Liver (tissue), 3 donors: ENCODE measurements at regions not wholly inside any gene's neighbourhood (a gene's known extent, or its start where the extent isn't known, plus 50 kb on each side); places are given as distances from the start of the nearest gene placed in this dataset.
"Not testable (repeated sequence)": the region's sequence is repeated elsewhere in the genome, so short reads cannot be mapped to it uniquely, and the experiment has no call there.

Experiments
- EGR1 ChIP-seq, 2 donors: IDR thresholded peaks; 2 replicates each; pipeline ENCODE4 v1.6.1; 2016 to 2018; ENCODE audit warnings: antibody characterized with exemption in 2 of 2, low read depth in 2 of 2
- FOXA1 ChIP-seq: IDR thresholded peaks from 2 replicates; pipeline ENCODE4 v1.6.1; 2016; ENCODE audit warnings: antibody characterized with exemption
- JUND ChIP-seq, 2 donors: IDR thresholded peaks; 2 replicates each; pipeline ENCODE4 v1.6.1; 2016; ENCODE audit warnings: antibody characterized with exemption in 2 of 2
- MAX ChIP-seq: IDR thresholded peaks from 2 replicates; pipeline ENCODE4 v1.6.1; 2016; ENCODE audit warnings: antibody characterized with exemption
- NR2F2 ChIP-seq: IDR thresholded peaks from 2 replicates; pipeline ENCODE4 v1.6.1; 2016; ENCODE audit warnings: antibody characterized with exemption
- RAD21 ChIP-seq, 2 donors: IDR thresholded peaks; 2 replicates each; pipeline ENCODE4 v1.6.1; 2016; ENCODE audit warnings: antibody characterized with exemption in 2 of 2, mild to moderate bottlenecking in 2 of 2
- RXRA ChIP-seq, 2 donors: IDR thresholded peaks; 2 replicates each; pipeline ENCODE4 v1.6.1; 2017 to 2018; ENCODE audit warnings: antibody characterized with exemption in 2 of 2, mild to moderate bottlenecking in 1 of 2
- SP1 ChIP-seq: IDR thresholded peaks from 2 replicates; pipeline ENCODE4 v1.6.1; 2018; ENCODE audit warnings: antibody characterized with exemption, mild to moderate bottlenecking
- TAF1 ChIP-seq: conservative IDR thresholded peaks from 2 replicates; pipeline ENCODE4 v1.6.1; 2016; ENCODE audit warnings: antibody characterized with exemption, mild to moderate bottlenecking
- YY1 ChIP-seq: IDR thresholded peaks from 2 replicates; pipeline ENCODE4 v1.6.1; 2016; ENCODE audit warnings: antibody characterized with exemption, mild to moderate bottlenecking
- ZBTB33 ChIP-seq: IDR thresholded peaks from 2 replicates; pipeline ENCODE4 v1.6.1; 2016; ENCODE audit warnings: antibody characterized with exemption
- TF ChIP-seq, protein P1 (sequence below): fragments of 150-350 bp; IDR thresholded peaks from 2 replicates; pipeline ENCODE4 v1.5.1; 2017; ENCODE audit warnings: improper control_type of control experiment, low read depth, low read length; ENCODE audit not compliant: missing input control
- TF ChIP-seq, protein P2 (sequence below): IDR thresholded peaks from 2 replicates; pipeline ENCODE4 v1.6.1; 2016; ENCODE audit warnings: antibody characterized with exemption
- TF ChIP-seq, protein P3 (sequence below): IDR thresholded peaks from 2 replicates; pipeline ENCODE4 v1.6.1; 2016; ENCODE audit warnings: antibody characterized with exemption, mild to moderate bottlenecking
- donor health status: healthy.
- donor health status: healthy.

DNA sequence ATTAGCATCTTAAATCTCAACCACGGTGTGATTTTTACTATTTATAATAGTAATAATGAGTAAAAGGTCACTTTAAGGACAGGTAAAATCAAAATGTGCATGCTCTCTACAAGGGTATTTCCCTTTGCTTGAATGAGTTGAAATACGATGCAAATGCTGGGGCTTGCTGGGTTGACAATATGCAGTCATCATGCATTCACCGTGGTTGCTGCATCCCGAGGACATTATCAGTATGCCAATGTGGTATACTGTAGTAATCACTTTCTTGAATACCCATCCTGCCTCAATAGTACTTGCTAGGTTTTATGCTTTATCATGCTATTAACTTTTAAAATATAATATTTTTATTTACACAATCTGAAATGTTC is 637.9 kb downstream of the COL12A1 start:
- TF ChIP-seq, protein P1, sequence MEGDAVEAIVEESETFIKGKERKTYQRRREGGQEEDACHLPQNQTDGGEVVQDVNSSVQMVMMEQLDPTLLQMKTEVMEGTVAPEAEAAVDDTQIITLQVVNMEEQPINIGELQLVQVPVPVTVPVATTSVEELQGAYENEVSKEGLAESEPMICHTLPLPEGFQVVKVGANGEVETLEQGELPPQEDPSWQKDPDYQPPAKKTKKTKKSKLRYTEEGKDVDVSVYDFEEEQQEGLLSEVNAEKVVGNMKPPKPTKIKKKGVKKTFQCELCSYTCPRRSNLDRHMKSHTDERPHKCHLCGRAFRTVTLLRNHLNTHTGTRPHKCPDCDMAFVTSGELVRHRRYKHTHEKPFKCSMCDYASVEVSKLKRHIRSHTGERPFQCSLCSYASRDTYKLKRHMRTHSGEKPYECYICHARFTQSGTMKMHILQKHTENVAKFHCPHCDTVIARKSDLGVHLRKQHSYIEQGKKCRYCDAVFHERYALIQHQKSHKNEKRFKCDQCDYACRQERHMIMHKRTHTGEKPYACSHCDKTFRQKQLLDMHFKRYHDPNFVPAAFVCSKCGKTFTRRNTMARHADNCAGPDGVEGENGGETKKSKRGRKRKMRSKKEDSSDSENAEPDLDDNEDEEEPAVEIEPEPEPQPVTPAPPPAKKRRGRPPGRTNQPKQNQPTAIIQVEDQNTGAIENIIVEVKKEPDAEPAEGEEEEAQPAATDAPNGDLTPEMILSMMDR = not testable (repeated sequence)
- TF ChIP-seq RXRA (IDR thresholded peaks at IDR 0.05); TAF1; FOXA1; ZBTB33; NR2F2; YY1; RAD21 (IDR thresholded peaks at IDR 0.05); EGR1 (IDR thresholded peaks at IDR 0.05; ENCODE audit: low read depth in 2 of 2); JUND (IDR thresholded peaks at IDR 0.05); MAX; SP1: not testable (repeated sequence)
- TF ChIP-seq, protein P2, sequence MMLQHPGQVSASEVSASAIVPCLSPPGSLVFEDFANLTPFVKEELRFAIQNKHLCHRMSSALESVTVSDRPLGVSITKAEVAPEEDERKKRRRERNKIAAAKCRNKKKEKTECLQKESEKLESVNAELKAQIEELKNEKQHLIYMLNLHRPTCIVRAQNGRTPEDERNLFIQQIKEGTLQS = not testable (repeated sequence)
- TF ChIP-seq, protein P3, sequence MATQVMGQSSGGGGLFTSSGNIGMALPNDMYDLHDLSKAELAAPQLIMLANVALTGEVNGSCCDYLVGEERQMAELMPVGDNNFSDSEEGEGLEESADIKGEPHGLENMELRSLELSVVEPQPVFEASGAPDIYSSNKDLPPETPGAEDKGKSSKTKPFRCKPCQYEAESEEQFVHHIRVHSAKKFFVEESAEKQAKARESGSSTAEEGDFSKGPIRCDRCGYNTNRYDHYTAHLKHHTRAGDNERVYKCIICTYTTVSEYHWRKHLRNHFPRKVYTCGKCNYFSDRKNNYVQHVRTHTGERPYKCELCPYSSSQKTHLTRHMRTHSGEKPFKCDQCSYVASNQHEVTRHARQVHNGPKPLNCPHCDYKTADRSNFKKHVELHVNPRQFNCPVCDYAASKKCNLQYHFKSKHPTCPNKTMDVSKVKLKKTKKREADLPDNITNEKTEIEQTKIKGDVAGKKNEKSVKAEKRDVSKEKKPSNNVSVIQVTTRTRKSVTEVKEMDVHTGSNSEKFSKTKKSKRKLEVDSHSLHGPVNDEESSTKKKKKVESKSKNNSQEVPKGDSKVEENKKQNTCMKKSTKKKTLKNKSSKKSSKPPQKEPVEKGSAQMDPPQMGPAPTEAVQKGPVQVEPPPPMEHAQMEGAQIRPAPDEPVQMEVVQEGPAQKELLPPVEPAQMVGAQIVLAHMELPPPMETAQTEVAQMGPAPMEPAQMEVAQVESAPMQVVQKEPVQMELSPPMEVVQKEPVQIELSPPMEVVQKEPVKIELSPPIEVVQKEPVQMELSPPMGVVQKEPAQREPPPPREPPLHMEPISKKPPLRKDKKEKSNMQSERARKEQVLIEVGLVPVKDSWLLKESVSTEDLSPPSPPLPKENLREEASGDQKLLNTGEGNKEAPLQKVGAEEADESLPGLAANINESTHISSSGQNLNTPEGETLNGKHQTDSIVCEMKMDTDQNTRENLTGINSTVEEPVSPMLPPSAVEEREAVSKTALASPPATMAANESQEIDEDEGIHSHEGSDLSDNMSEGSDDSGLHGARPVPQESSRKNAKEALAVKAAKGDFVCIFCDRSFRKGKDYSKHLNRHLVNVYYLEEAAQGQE = not testable (repeated sequence)
